ENCODE measurements at regions not wholly inside any gene's neighbourhood (a gene's known extent, or its start where the extent isn't known, plus 50 kb on each side); places are given as distances from the start of the nearest gene placed in this dataset.

DNA sequence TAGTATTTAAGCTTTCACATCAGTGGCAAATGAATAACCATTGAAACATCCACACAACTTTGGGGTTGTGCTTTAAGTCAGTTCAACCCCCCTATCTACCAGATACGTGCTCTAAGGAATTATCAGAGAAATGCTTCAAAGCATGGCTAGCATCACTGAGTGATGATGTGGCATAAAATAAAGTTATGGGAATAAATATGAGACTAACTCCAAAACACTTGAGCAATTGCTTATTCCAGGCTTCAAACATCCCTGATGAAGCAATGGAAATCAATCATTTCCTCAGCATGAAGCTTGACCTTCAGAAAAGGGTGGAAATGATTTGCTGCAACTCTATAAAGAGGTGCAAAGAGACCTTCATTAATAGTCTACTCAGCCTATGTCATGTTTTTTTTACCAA lies 292.0 kb upstream of the SMC2 start:
- no peaks in the 10 kb centered on the region for H3K4me1 ChIP-seq
- no peaks in the 10 kb centered on the region for H3K9me3 ChIP-seq
- H3K27me3 ChIP-seq: no peaks in the 10 kb centered on the region
- DNase-seq (ENCODE audit: low spot score in 2 of 2): no peak
- no peak for TF ChIP-seq POLR2A (IDR thresholded peaks at IDR 0.05)
- TF ChIP-seq, protein P1, sequence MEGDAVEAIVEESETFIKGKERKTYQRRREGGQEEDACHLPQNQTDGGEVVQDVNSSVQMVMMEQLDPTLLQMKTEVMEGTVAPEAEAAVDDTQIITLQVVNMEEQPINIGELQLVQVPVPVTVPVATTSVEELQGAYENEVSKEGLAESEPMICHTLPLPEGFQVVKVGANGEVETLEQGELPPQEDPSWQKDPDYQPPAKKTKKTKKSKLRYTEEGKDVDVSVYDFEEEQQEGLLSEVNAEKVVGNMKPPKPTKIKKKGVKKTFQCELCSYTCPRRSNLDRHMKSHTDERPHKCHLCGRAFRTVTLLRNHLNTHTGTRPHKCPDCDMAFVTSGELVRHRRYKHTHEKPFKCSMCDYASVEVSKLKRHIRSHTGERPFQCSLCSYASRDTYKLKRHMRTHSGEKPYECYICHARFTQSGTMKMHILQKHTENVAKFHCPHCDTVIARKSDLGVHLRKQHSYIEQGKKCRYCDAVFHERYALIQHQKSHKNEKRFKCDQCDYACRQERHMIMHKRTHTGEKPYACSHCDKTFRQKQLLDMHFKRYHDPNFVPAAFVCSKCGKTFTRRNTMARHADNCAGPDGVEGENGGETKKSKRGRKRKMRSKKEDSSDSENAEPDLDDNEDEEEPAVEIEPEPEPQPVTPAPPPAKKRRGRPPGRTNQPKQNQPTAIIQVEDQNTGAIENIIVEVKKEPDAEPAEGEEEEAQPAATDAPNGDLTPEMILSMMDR (IDR thresholded peaks at IDR 0.05): no peak
- TF ChIP-seq POLR2AphosphoS5 (IDR thresholded peaks at IDR 0.05): no peak
- H3K36me3 ChIP-seq: no peaks in the 10 kb centered on the region
- H3K27ac ChIP-seq: no peak overlapping the region
- no peak overlapping the region for H3K4me3 ChIP-seq
- intact Hi-C loops (cut with DNase I; ENCODE audit: low total_unique reads): no loop called here

DNA sequence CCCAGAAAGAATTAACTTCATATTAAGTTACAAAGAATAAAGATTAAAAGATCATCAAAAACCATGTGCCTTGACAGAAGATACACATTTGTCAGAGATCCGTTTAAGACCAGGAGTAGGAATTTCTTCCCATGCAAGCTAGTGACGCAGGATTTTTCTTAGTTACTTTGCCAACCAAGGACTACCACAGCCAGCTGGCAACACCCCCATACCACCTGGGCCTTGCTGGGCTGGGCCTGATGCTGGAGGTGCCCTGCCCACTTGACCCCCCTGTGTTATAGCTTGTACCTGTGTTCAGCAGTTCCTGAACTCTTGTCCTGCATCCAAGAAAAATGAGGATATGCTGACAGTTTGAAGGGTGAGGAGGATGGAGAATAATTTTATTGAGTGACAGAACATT lies 290.9 kb upstream of the SMC2 start:
- no peak for DNase-seq (ENCODE audit: low spot score in 2 of 2)
- Histone ChIP-seq H3K27ac (no peak overlapping the region), H3K4me3 (no peak overlapping the region), H3K9me3 (no peaks in the 10 kb centered on the region), H3K27me3 (no peaks in the 10 kb centered on the region), H3K4me1 (no peaks in the 10 kb centered on the region), H3K36me3 (no peaks in the 10 kb centered on the region)
- intact Hi-C loops (cut with DNase I; ENCODE audit: low total_unique reads): no loop called here
- no peak for TF ChIP-seq POLR2A (IDR thresholded peaks at IDR 0.05)
- no peak for TF ChIP-seq POLR2AphosphoS5 (IDR thresholded peaks at IDR 0.05)

DNA sequence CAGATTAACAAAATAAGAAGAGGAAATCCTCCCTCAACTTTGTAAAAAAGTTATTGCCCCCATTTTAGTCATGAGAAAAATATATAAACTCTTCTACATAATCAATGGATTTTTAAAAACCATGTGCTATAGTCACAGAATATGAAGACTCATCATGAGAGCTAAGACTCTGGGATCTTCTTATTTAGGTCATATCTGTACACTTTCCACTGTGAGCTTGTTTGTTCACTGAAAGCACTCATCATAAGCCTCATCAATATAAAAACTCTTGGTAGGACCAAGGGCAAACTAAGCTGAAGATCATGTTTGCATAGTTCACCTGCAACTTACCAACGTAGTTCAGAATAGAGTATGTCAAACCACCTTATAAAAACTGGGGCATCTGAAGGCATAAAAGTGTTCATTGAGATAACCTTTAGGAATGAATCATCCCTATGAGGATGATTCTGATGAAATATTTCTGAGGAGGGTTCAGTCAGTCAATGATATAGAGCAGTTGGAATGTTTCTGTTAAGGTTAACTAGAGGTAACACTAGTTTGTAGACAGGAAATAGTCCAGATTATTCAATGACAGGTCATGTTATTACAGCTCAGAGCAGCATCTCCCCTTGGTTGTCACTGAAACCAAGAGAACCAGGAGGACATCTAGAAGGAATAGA lies 289.9 kb upstream of the SMC2 start:
- no peak for DNase-seq (ENCODE audit: low spot score in 2 of 2)
- no peaks in the 10 kb centered on the region for H3K27me3 ChIP-seq
- no peaks in the 10 kb centered on the region for H3K9me3 ChIP-seq
- TF ChIP-seq, protein P1 (IDR thresholded peaks at IDR 0.05): no peak
- TF ChIP-seq POLR2A (IDR thresholded peaks at IDR 0.05): no peak
- TF ChIP-seq POLR2AphosphoS5 (IDR thresholded peaks at IDR 0.05): no peak
- no peak overlapping the region for H3K4me3 ChIP-seq
- intact Hi-C loops (cut with DNase I; ENCODE audit: low total_unique reads): no loop called here
- H3K4me1 ChIP-seq: no peaks in the 10 kb centered on the region
- no peak overlapping the region for H3K27ac ChIP-seq
- H3K36me3 ChIP-seq: no peaks in the 10 kb centered on the region

DNA sequence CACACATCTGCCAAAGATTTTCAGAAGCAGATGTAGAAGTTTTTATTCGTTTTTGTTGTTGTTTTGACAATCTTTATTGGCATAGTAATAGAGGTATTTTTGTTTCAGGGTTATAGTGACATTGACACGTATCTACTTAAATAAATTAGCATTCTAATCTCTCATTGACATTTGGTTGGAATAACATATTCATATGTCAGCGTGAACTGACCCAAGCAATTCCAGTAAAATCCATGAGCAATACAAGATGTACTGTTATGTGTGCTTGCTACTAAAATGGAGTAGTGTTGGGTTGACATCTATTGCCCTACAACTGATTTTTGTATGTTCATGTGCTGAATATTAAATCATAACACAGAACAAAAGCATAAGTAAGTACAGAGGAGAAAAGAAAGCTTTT lies 284.4 kb upstream of the SMC2 start:
- intact Hi-C loops (cut with DNase I; ENCODE audit: low total_unique reads): no loop called here
- H3K4me3 ChIP-seq: no peak overlapping the region
- no peaks in the 10 kb centered on the region for H3K27me3 ChIP-seq
- TF ChIP-seq POLR2AphosphoS5 (IDR thresholded peaks at IDR 0.05) (no peak), POLR2A (IDR thresholded peaks at IDR 0.05) (no peak)
- TF ChIP-seq, protein P1 (IDR thresholded peaks at IDR 0.05): no peak
- H3K9me3 ChIP-seq: no peaks in the 10 kb centered on the region
- H3K27ac ChIP-seq: no peak overlapping the region
- H3K36me3 ChIP-seq: no peaks in the 10 kb centered on the region
- no peaks in the 10 kb centered on the region for H3K4me1 ChIP-seq
- no peak for DNase-seq (ENCODE audit: low spot score in 2 of 2)

DNA sequence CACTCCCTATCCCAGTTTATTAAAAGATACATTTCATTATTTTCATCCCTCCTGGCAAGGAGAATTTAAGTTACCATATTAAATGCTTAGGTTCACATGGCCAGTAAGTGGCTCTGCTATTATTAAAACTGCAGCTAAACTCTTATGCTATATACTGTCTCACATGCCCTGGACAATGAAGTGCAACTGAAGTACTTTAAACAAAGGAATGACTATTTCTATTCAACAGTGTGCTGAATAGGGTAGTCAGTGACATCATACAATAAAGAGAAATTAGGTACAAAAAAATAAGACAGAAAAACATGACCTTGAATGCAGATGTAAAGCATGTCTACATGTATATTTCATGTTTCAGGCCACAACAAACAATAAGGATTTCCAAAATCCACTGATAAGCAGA lies 282.6 kb upstream of the SMC2 start:
- DNase-seq (ENCODE audit: low spot score in 2 of 2): no peak
- Histone ChIP-seq H3K27ac (no peak overlapping the region), H3K4me3 (no peak overlapping the region), H3K27me3 (no peaks in the 10 kb centered on the region), H3K4me1 (no peaks in the 10 kb centered on the region), H3K9me3 (no peaks in the 10 kb centered on the region), H3K36me3 (no peaks in the 10 kb centered on the region)
- TF ChIP-seq, protein P1 (IDR thresholded peaks at IDR 0.05): no peak
- intact Hi-C loops (cut with DNase I; ENCODE audit: low total_unique reads): no loop called here

DNA sequence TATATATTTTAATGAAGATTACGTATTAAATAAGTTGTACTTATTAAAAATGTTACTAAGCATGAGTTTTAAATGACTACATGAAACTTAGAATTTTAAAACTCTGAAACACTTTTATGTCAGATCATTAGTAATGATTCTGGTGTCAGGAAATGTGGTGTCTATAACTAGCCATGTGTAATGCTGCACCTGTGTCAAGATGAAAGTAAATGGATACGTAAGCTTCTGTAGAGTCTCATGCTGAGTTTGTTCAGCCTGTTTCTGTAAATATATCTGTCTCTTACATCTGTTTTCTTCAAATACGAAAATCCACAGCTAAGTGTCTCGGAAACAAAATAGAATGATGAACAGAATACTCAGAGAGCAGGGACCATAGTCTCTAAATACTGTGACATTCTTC lies 278.0 kb upstream of the SMC2 start:
- DNase-seq (ENCODE audit: low spot score in 2 of 2): no peak
- no peaks in the 10 kb centered on the region for H3K36me3 ChIP-seq
- H3K4me1 ChIP-seq: no peaks in the 10 kb centered on the region
- H3K9me3 ChIP-seq: no peaks in the 10 kb centered on the region
- no peaks in the 10 kb centered on the region for H3K27me3 ChIP-seq
- TF ChIP-seq POLR2A (IDR thresholded peaks at IDR 0.05): no peak
- TF ChIP-seq POLR2AphosphoS5 (IDR thresholded peaks at IDR 0.05): no peak
- TF ChIP-seq, protein P1 (IDR thresholded peaks at IDR 0.05): no peak
- no peak overlapping the region for H3K4me3 ChIP-seq
- no peak overlapping the region for H3K27ac ChIP-seq
- intact Hi-C loops (cut with DNase I; ENCODE audit: low total_unique reads): no loop called here

Data from breast epithelium (tissue), 4 donors.